Activated B cell treated with CpG ODN at 0.5 μM for 24 hours (primary cell): ENCODE measurements at regions not wholly inside any gene's neighbourhood (a gene's known extent, or its start where the extent isn't known, plus 50 kb on each side); places are given as distances from the start of the nearest gene placed in this dataset.

Experiments
- ATAC-seq: fragments of 200-7000 bp; cut with Tn5 transposase; one replicate; pipeline ENCODE4 v1.10.0; 2021; ENCODE audit warnings: low read depth, mild to moderate bottlenecking, moderate library complexity
- CTCF ChIA-PET: fragments of 350-600 bp; sonication (Branson Sonifier 250); formaldehyde crosslinking; loops from one replicate; lab custom pipeline; 2021; ENCODE audit warnings: antibody characterized with exemption; lab: Charles Lee
- POLR2A ChIA-PET: fragments of 350-600 bp; sonication (Branson Sonifier 250); formaldehyde crosslinking; loops from one replicate; lab custom pipeline; 2021; ENCODE audit warnings: antibody characterized with exemption; lab: Charles Lee
- DNase-seq: peaks from one replicate; pipeline ENCODE4 v3.0.0; 2022
- H3K27ac Mint-ChIP-seq: one replicate; pipeline ENCODE4 v1.8.0; 2020; ENCODE audit warnings: mixed read lengths
- H3K27me3 Mint-ChIP-seq: one replicate; pipeline ENCODE4 v1.8.0; 2021; ENCODE audit warnings: mixed read lengths
- H3K36me3 Mint-ChIP-seq: one replicate; pipeline ENCODE4 v1.8.0; 2021; ENCODE audit warnings: low read depth, mixed read lengths
- H3K4me1 Mint-ChIP-seq: one replicate; pipeline ENCODE4 v1.8.0; 2021; ENCODE audit warnings: mixed read lengths
- H3K4me3 Mint-ChIP-seq: one replicate; pipeline ENCODE4 v1.8.0; 2020; ENCODE audit warnings: mild to moderate bottlenecking, mixed read lengths
- H3K9me3 Mint-ChIP-seq: one replicate; pipeline ENCODE4 v1.8.0; 2020; ENCODE audit warnings: mixed read lengths
- intact Hi-C: fragments of 100-400 bp; cut with micrococcal nuclease; formaldehyde crosslinking; loops from one replicate; pipeline ENCODE4 v1.15.1; 2024
- TF ChIP-seq, protein P1 (sequence below): fragments of 200-600 bp; IDR thresholded peaks from one replicate; pipeline ENCODE4 v1.8.0; 2022; ENCODE audit warnings: antibody characterized with exemption, mild to moderate bottlenecking

DNA sequence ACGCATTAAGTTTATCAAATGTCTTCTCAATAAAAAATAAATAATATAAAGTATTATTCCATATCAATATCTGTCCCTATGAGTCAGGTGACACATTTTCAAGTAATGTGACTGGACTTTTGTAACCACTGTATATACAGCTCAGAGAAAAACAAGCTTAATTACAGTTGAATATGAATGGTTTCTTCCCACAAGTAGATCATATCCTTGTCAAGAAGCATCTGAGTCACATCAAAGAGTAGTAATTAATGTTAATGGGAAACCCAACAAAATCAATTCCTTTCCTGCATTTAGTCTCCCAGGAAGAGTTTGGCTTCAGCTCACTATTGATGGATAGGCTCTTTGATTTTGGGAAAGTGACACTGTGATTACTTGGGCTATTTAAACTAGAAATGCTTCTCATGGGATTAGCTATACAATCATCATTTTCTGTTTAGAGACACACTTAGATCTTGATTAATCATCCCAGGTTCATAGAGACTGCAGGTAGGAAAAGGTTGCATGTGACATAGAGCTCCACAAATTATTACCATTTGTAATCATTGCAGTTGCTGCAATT lies 292.9 kb downstream of the GABRG2 start:
- H3K36me3 Mint-ChIP-seq, result no peaks in the 10 kb centered on the region
- ChIA-PET CTCF (no interaction called here), POLR2A (no interaction called here)
- no peak for ATAC-seq
- DNase-seq, result no peak
- no peak overlapping the region for H3K27ac Mint-ChIP-seq
- H3K27me3 Mint-ChIP-seq, result no peaks in the 10 kb centered on the region
- peaks cover 8% of the 10 kb centered on the region for H3K9me3 Mint-ChIP-seq
- no peaks in the 10 kb centered on the region for H3K4me1 Mint-ChIP-seq
- TF ChIP-seq, protein P1, sequence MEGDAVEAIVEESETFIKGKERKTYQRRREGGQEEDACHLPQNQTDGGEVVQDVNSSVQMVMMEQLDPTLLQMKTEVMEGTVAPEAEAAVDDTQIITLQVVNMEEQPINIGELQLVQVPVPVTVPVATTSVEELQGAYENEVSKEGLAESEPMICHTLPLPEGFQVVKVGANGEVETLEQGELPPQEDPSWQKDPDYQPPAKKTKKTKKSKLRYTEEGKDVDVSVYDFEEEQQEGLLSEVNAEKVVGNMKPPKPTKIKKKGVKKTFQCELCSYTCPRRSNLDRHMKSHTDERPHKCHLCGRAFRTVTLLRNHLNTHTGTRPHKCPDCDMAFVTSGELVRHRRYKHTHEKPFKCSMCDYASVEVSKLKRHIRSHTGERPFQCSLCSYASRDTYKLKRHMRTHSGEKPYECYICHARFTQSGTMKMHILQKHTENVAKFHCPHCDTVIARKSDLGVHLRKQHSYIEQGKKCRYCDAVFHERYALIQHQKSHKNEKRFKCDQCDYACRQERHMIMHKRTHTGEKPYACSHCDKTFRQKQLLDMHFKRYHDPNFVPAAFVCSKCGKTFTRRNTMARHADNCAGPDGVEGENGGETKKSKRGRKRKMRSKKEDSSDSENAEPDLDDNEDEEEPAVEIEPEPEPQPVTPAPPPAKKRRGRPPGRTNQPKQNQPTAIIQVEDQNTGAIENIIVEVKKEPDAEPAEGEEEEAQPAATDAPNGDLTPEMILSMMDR, result no peak
- H3K4me3 Mint-ChIP-seq, result no peak overlapping the region
- intact Hi-C loops, result no loop called here

DNA sequence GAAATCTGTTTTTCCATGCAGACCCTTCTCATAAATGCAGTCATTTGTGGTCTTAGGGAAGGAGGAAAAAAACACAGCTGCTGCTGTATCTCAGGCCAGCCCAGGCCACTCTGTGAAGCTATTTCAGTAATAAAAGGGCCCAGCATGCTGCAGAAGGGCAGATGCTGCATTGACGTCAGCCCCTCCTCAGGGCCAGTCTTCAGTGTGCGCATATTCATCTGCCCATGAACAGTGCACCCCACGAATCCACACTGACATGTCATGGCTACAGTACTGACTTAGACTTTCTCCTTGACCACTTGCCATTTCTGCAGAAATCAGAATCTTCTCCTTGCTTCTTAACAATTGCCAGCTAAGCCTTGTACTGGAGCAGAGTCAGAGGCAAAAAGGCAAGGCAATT lies 304.7 kb downstream of the GABRG2 start:
- Mint-ChIP-seq H3K36me3 (no peaks in the 10 kb centered on the region), H3K4me3 (no peak overlapping the region), H3K27me3 (no peaks in the 10 kb centered on the region), H3K27ac (no peak overlapping the region), H3K9me3 (peaks cover 11% of the 10 kb centered on the region), H3K4me1 (no peaks in the 10 kb centered on the region)
- TF ChIP-seq, protein P1, result no peak
- ATAC-seq (no peak), DNase-seq (no peak)
- CTCF ChIA-PET, result no interaction called here
- POLR2A ChIA-PET, result no interaction called here
- intact Hi-C loops, result no loop called here

- Mint-ChIP-seq H3K27me3 (no peaks in the 10 kb centered on the region), H3K4me1 (no peaks in the 10 kb centered on the region), H3K4me3 (no peak overlapping the region), H3K27ac (no peak overlapping the region), H3K36me3 (no peaks in the 10 kb centered on the region), H3K9me3 (no peaks in the 10 kb centered on the region)
- ATAC-seq, result no peak
- POLR2A ChIA-PET, result no interaction called here
- intact Hi-C loops, result no loop called here
- CTCF ChIA-PET, result no interaction called here
- TF ChIP-seq, protein P1, result no peak
- DNase-seq, result no peak
These were observed 310.3 kb downstream of the GABRG2 start for GRCh38 chr5:162377895-162378294.

DNA sequence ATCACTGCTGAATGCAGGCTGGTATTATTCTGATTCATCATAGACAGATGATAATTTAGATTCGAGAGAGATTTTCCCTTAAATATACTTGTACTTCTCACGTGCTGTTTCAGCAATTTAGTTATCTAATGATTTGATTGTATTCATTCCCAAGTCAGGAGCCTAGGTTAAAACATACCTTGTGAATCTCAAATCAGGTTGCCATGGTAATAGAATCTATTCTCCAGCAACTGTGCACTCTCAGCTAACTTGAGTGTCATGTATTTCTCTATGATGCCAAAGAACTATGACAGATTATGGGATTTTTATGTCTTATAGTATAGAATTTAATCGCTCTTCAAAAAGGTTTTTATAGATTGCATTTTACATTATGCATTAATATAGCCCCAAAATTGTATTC lies 315.3 kb downstream of the GABRG2 start:
- TF ChIP-seq, protein P1, result no peak
- H3K27ac Mint-ChIP-seq, result no peak overlapping the region
- no peak overlapping the region for H3K4me3 Mint-ChIP-seq
- DNase-seq, result no peak
- H3K4me1 Mint-ChIP-seq, result no peaks in the 10 kb centered on the region
- ChIA-PET POLR2A (no interaction called here), CTCF (no interaction called here)
- H3K36me3 Mint-ChIP-seq, result no peaks in the 10 kb centered on the region
- no peaks in the 10 kb centered on the region for H3K27me3 Mint-ChIP-seq
- intact Hi-C loops, result no loop called here
- H3K9me3 Mint-ChIP-seq, result no peaks in the 10 kb centered on the region
- no peak for ATAC-seq

- ChIA-PET POLR2A (no interaction called here), CTCF (no interaction called here)
- no peak for ATAC-seq
- no peak overlapping the region for H3K27ac Mint-ChIP-seq
- no peak for DNase-seq
- no peaks in the 10 kb centered on the region for H3K4me1 Mint-ChIP-seq
- TF ChIP-seq, protein P1, result no peak
- H3K36me3 Mint-ChIP-seq, result no peaks in the 10 kb centered on the region
- H3K9me3 Mint-ChIP-seq, result peaks cover 3% of the 10 kb centered on the region
- H3K27me3 Mint-ChIP-seq, result no peaks in the 10 kb centered on the region
- intact Hi-C loops, result no loop called here
- no peak overlapping the region for H3K4me3 Mint-ChIP-seq
These were observed 316.7 kb downstream of the GABRG2 start for GRCh38 chr5:162384225-162384624.
